ENCODE measurements at regions not wholly inside any gene's neighbourhood (a gene's known extent, or its start where the extent isn't known, plus 50 kb on each side); places are given as distances from the start of the nearest gene placed in this dataset.

GRCh38 chr18:24797981-24798380 lies 337.5 kb downstream of the HRH4 start:
- DNase-seq: no peak

GRCh38 chr18:24799176-24799575 lies 338.7 kb downstream of the HRH4 start:
- no peak for DNase-seq

GRCh38 chr18:24799720-24800119 lies 339.3 kb downstream of the HRH4 start:
- DNase-seq: no peak

- DNase-seq: no peak
Measured at GRCh38 chr18:24801001-24801400, 340.6 kb downstream of the HRH4 start.

- no peak for DNase-seq
Measured at GRCh38 chr18:24802456-24802855, 342.0 kb downstream of the HRH4 start.

GRCh38 chr18:24805156-24805555 lies 344.7 kb downstream of the HRH4 start:
- no peak for DNase-seq

GRCh38 chr18:24809173-24809950 lies 348.9 kb downstream of the HRH4 start:
- DNase-seq: no peak

GRCh38 chr18:24810561-24811305 lies 350.3 kb downstream of the HRH4 start:
- DNase-seq: no peak

GRCh38 chr18:24811950-24812681 lies 351.7 kb downstream of the HRH4 start:
- DNase-seq: no peak

GRCh38 chr18:24814521-24814920 lies 354.1 kb downstream of the HRH4 start:
- DNase-seq: no peak

- DNase-seq: no peak
Measured at GRCh38 chr18:24817150-24817549, 356.7 kb downstream of the HRH4 start.

- DNase-seq: no peak
Measured at GRCh38 chr18:24817587-24818371, 357.3 kb downstream of the HRH4 start.

- DNase-seq: no peak
Measured at GRCh38 chr18:24818441-24818840, 358.0 kb downstream of the HRH4 start.

GRCh38 chr18:24819141-24819890 lies 358.9 kb downstream of the HRH4 start:
- DNase-seq: no peak

GRCh38 chr18:24825397-24825796 lies 365.0 kb downstream of the HRH4 start:
- no peak for DNase-seq

GRCh38 chr18:24826605-24827004 lies 366.2 kb downstream of the HRH4 start:
- DNase-seq: no peak

- DNase-seq: no peak
Measured at GRCh38 chr18:24827501-24827900, 367.1 kb downstream of the HRH4 start.

- no peak for DNase-seq
Measured at GRCh38 chr18:24831081-24831480, 370.6 kb downstream of the HRH4 start.

- no peak for DNase-seq
Measured at GRCh38 chr18:24831871-24832665, 371.6 kb downstream of the HRH4 start.

- no peak for DNase-seq
Measured at GRCh38 chr18:24835751-24836150, 375.3 kb downstream of the HRH4 start.

GRCh38 chr18:24837066-24837465 lies 376.6 kb downstream of the HRH4 start:
- DNase-seq: no peak

All from CD4-positive, alpha-beta T cell treated with Interleukin-6 for 4 hours (primary cell).